Lower leg skin (tissue), 4 donors: ENCODE measurements at regions not wholly inside any gene's neighbourhood (a gene's known extent, or its start where the extent isn't known, plus 50 kb on each side); places are given as distances from the start of the nearest gene placed in this dataset.
"Not testable (repeated sequence)": the region's sequence is repeated elsewhere in the genome, so short reads cannot be mapped to it uniquely, and the experiment has no call there.

Experiments used
- DNase-seq, 2 donors: peaks; one replicate each; pipeline ENCODE4 v3.0.0-alpha.2; 2019; ENCODE audit warnings: low spot score in 2 of 2
- H3K4me3 ChIP-seq: fragments of 200-600 bp; sonication (generic); 2 replicates; pipeline ENCODE4 v1.5.1; 2017; ENCODE audit warnings: mild to moderate bottlenecking, low read depth; ENCODE audit not compliant: poor library complexity, severe bottlenecking
- POLR2A ChIP-seq, 2 donors: fragments of 450-650 bp; IDR thresholded peaks; one replicate each; pipeline ENCODE4 v1.6.1; 2016 to 2017; ENCODE audit warnings: antibody characterized with exemption in 2 of 2, mild to moderate bottlenecking in 1 of 2, moderate library complexity in 1 of 2
- WGBS, 2 donors: methylation state at CpG; one replicate each; pipeline ENCODE4 v1.1.5; 2018; 5-methylcytosine and 5-hydroxymethylcytosine counted together
- intact Hi-C: fragments of 100-400 bp; cut with DNase I; formaldehyde crosslinking; loops from one replicate; pipeline ENCODE4 v1.15.0; 2023; ENCODE audit warnings: low total_unique reads
- TF ChIP-seq, protein P1 (sequence below), 3 donors: fragments of 450-650 bp; IDR thresholded peaks; one replicate each; pipeline ENCODE4 v1.5.1; 2016; ENCODE audit warnings: antibody characterized with exemption in 3 of 3, mild to moderate bottlenecking in 3 of 3, moderate library complexity in 2 of 3

DNA sequence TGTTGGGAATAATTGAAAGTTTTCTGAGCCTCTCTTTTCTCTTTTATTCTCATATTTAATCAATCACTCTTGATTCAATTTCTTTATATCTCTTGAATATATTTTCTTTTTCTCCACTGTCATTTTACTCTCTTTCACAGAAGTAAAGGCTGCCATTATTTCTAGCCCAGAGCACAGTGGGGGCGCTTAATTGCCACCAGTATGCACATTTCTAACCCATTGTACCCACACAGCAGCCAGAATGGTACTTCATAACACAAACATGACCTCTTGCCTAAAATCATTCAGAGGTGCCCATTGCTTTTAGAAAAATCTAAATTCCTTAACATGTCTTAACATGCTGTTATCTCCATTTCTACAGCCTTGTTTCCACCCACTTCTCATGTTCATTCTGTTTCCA lies 190.2 kb upstream of the LMO3 start:
- DNase-seq = no peak
- TF ChIP-seq, protein P1, sequence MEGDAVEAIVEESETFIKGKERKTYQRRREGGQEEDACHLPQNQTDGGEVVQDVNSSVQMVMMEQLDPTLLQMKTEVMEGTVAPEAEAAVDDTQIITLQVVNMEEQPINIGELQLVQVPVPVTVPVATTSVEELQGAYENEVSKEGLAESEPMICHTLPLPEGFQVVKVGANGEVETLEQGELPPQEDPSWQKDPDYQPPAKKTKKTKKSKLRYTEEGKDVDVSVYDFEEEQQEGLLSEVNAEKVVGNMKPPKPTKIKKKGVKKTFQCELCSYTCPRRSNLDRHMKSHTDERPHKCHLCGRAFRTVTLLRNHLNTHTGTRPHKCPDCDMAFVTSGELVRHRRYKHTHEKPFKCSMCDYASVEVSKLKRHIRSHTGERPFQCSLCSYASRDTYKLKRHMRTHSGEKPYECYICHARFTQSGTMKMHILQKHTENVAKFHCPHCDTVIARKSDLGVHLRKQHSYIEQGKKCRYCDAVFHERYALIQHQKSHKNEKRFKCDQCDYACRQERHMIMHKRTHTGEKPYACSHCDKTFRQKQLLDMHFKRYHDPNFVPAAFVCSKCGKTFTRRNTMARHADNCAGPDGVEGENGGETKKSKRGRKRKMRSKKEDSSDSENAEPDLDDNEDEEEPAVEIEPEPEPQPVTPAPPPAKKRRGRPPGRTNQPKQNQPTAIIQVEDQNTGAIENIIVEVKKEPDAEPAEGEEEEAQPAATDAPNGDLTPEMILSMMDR (IDR thresholded peaks at IDR 0.05) = no peak
- TF ChIP-seq POLR2A (IDR thresholded peaks at IDR 0.05) = no peak
- 30 to 43% methylated on average over 1 of the region's 1 CpG for WGBS, 2 donors
- no peak overlapping the region for H3K4me3 ChIP-seq
- intact Hi-C loops = no loop called here

DNA sequence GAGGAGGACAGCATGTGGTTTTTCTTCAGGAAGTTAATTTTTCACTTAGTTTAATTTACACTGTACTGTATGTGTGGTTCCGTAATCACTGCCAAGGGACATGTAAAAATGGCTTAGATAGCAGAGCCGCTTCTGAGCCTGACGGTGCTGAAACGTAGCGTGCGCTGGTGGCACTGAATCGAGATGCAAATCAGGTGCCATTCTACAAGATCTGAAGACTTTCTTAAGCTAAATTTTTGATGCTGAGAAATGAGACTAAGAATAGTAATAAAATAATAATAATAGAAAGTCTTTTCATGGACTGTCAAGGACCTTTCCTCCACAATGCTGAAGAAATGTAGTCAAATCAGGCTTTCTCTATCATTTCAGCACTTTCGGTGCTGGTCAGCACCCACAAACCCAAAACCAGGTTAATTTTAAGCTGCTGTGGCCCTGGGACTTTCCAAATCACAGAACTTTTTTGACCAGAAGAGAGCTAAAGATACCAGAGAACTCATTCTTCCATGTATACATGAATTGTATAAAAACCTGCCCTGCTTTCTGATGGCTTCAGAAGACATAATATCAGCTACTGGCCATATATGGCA lies 183.3 kb upstream of the LMO3 start:
- intact Hi-C loops = no loop called here
- WGBS, 2 donors = 48 to 60% methylated on average over 8 of the region's 8 CpGs
- TF ChIP-seq POLR2A (IDR thresholded peaks at IDR 0.05) = no peak
- TF ChIP-seq, protein P1 (IDR thresholded peaks at IDR 0.05) = no peak
- H3K4me3 ChIP-seq = no peak overlapping the region
- DNase-seq = no peak

DNA sequence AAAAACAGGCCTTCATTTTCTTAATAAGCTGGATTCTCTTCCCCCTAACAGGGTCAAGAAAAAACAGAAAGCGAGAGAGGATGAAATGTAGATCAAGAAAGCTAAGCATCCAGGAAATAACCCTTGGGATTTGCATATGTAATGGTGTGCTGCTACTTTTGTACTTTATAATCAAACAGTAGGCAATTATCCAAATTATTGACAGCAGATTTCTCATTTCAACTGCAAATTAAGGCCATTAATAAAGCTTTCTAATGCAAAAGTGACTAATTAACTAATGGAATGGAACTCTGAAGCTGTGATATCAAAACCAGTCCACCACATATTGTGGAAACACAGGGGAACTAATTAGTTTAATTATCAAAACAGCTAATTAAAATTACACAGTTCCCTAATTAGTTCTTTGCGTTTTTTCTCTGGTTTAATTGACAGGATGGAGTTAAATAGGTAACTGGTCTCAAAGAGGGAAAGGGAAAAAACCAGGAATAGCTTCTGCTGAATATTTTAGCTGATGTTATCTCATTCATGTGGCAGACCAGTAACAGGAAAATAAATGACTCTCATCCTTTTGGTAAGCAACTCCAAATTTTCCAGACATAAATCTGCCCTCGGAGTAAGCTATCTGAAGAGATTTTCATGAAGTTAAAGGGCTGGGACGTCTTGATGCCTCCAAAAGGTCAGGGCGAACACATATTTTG lies 182.7 kb upstream of the LMO3 start:
- WGBS, 2 donors = 37 to 38% methylated on average over 5 of the region's 5 CpGs
- H3K4me3 ChIP-seq = no peak overlapping the region
- no peak for TF ChIP-seq POLR2A (IDR thresholded peaks at IDR 0.05)
- TF ChIP-seq, protein P1 (IDR thresholded peaks at IDR 0.05) = no peak
- intact Hi-C loops = no loop called here
- no peak for DNase-seq

DNA sequence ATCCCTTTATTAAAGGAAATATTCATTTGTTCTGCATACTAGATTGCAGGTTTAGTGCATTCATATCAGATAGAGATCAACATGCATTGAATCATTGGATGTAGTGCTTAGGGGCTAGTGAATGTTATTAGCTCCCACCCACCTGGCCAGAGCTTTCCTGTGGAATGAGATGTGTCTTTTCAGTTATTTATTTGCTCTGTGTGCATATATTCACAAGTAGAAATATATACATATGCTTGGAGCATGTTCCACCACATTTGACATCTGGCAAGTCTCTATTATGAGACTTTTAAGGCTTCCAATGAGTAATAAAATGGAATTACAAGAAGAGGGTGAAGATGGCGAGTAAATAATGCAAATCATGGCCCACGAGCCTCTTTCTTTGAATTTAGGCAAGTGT lies 180.0 kb upstream of the LMO3 start:
- TF ChIP-seq POLR2A (IDR thresholded peaks at IDR 0.05) = no peak
- TF ChIP-seq, protein P1 (IDR thresholded peaks at IDR 0.05) = no peak
- 40 to 45% methylated on average over 2 of the region's 2 CpGs for WGBS, 2 donors
- no peak overlapping the region for H3K4me3 ChIP-seq
- DNase-seq = no peak
- intact Hi-C loops = no loop called here

DNA sequence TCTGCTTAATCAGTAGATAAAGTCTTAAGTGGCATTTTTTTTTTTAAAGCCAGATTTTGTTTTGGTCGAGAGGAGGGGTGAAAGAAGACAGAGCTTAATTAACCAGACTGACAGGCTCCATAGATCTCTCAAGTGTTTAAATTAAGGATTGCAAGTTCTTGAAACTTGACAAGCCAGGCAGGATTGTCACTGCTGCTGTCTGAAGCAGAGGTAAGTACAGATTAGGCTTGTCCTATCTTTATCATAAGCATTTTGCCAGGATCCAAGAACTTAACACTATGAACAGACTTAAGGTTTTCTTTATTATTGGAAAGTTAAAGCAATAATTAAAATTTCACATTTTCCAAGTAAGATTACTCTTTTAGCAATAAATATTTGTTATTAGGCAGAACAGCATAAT lies 179.6 kb upstream of the LMO3 start:
- 24% methylated on average over 1 of the region's 1 CpG for WGBS, 2 donors
- TF ChIP-seq, protein P1 (IDR thresholded peaks at IDR 0.05) = no peak
- TF ChIP-seq POLR2A (IDR thresholded peaks at IDR 0.05) = no peak
- DNase-seq = no peak
- H3K4me3 ChIP-seq = no peak overlapping the region
- intact Hi-C loops = no loop called here

DNA sequence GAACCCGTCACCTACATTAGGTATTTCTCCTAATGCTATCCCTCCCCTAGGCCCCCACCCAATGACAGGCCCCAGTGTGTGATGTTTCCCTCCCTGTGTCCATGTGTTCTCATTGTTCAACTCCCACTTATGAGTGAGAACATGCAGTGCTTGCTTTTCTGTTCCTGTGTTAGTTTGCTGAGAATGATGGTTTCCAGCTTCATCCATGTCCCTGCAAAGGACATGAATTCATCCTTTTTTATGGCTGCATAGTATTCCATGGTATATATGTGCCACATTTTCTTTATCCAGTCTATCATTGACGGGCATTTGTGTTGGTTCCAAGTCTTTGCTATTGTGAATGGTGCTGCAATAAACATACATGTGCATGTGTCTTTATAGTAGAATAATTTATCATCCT lies 163.2 kb upstream of the LMO3 start:
- DNase-seq, H3K4me3 ChIP-seq, intact Hi-C loops: not testable (repeated sequence)
- WGBS, 2 donors = 89 to 90% methylated on average over 2 of the region's 2 CpGs
